Stomach (tissue), 4 donors: ENCODE measurements at regions not wholly inside any gene's neighbourhood (a gene's known extent, or its start where the extent isn't known, plus 50 kb on each side); places are given as distances from the start of the nearest gene placed in this dataset.

Source experiments
- EP300 ChIP-seq: sonication (generic); formaldehyde crosslinking; IDR thresholded peaks from one replicate; pipeline ENCODE4 v1.6.1; 2017; ENCODE audit warnings: antibody characterized with exemption
- POLR2A ChIP-seq, 4 donors: fragments of 450-650 bp; IDR thresholded peaks; one replicate each; pipeline ENCODE4 v1.6.1; 2016; ENCODE audit warnings: antibody characterized with exemption in 4 of 4, control low read depth in 2 of 4, mild to moderate bottlenecking in 1 of 4, moderate library complexity in 1 of 4
- TF ChIP-seq, protein P1 (sequence below), 7 experiments: fragments of 450-650 bp in 4 of 7; fragments of 200-600 bp in 3 of 7; sonication (generic) in 3 of 7; IDR thresholded peaks; one replicate each; pipeline ENCODE4 v1.5.1; 2016 to 2019; ENCODE audit warnings: antibody characterized with exemption in 7 of 7, control low read depth in 2 of 7, mild to moderate bottlenecking in 1 of 7

DNA sequence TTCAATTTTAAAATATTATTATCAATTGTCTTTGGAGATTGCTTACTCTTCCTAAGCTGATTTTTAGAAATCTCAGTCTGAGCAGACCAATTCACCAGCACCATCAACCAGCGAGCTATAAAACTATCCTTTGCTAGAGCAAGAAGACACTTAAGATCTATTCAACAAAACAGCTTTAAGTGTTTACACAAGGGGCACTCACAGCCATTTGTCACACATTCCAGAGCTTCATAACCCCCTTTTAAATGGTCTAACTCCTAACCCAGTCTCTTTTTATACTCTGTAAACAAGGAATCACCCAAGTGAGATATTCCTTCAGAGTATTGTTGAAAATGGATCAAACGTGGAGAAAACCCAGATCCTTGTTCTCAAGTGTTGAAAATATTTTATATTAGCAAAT lies 1294.1 kb upstream of the CHAC2 start:
- TF ChIP-seq POLR2A (IDR thresholded peaks at IDR 0.05) (no peak), EP300 (no peak)
- TF ChIP-seq, protein P1, sequence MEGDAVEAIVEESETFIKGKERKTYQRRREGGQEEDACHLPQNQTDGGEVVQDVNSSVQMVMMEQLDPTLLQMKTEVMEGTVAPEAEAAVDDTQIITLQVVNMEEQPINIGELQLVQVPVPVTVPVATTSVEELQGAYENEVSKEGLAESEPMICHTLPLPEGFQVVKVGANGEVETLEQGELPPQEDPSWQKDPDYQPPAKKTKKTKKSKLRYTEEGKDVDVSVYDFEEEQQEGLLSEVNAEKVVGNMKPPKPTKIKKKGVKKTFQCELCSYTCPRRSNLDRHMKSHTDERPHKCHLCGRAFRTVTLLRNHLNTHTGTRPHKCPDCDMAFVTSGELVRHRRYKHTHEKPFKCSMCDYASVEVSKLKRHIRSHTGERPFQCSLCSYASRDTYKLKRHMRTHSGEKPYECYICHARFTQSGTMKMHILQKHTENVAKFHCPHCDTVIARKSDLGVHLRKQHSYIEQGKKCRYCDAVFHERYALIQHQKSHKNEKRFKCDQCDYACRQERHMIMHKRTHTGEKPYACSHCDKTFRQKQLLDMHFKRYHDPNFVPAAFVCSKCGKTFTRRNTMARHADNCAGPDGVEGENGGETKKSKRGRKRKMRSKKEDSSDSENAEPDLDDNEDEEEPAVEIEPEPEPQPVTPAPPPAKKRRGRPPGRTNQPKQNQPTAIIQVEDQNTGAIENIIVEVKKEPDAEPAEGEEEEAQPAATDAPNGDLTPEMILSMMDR (IDR thresholded peaks at IDR 0.05) = no peak
